Activated naive CD4-positive, alpha-beta T cell treated with Interleukin-2 at 50 U/mL for 16 hours (primary cell): ENCODE measurements at regions not wholly inside any gene's neighbourhood (a gene's known extent, or its start where the extent isn't known, plus 50 kb on each side); places are given as distances from the start of the nearest gene placed in this dataset.
A peak's percentile ranks its signal among the peaks of the same experiment; 100 is the strongest.

Experiments used
- DNase-seq: peaks from one replicate; pipeline ENCODE4 v3.0.0-alpha.2; 2020

DNA sequence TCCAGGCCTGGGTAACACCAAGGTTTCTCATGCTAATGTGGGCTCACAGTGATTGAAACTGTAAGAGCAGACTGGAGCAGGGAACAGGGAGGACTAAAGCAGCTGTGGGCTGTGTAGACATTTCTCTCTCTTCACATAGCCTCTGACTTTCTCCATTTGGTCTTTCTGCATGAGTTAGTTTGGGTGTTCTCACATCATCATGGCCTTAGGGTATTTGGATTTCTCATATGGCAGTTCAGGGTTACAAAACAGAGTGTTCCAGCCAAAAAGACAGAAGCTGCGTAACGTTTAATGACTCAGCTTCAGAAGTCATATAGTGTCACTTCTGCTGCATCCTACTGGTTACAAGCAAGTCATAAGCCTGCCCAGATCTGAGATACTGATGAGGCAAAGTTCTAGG lies 52.0 kb upstream of the OSBPL8 start:
- DNase-seq: no peak

DNA sequence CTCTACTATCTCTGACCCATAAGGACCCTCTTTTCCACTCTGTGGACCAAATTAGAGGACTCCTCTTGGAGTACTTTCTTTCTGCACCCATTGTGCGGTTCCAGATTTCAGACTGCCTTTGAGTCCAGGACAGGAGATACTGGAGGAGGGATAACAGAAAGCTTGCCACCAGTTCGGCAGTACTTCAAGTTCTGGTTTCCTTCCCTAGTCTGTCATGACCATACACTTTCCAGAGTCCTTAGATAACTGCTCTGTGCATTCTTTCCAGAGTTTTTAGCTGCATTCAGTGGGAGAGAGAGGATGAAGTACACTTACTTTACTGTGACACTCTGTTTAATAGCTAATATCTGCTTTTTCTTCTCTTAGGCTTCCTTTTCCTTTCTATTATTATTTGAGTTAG lies 54.8 kb upstream of the OSBPL8 start:
- no peak for DNase-seq

DNA sequence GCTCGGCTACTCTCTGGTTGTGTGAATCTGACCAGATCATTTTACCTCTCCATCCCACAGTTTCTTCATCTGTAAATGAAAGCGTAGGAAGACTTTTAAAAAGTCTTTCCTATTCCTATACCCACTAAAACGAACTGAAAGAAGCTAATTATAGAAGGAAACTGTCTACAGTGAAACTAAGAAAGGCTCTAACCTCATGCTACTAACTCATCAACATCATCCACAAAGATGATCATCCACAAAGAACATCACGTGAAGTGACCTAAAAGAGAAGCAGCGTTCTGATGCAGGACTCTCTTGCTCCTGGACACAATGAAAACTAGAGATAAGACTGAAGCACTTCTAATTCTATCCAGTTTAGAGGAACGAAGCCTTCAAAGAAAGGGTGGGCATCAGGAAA lies 58.5 kb upstream of the OSBPL8 start:
- DNase-seq: no peak

DNA sequence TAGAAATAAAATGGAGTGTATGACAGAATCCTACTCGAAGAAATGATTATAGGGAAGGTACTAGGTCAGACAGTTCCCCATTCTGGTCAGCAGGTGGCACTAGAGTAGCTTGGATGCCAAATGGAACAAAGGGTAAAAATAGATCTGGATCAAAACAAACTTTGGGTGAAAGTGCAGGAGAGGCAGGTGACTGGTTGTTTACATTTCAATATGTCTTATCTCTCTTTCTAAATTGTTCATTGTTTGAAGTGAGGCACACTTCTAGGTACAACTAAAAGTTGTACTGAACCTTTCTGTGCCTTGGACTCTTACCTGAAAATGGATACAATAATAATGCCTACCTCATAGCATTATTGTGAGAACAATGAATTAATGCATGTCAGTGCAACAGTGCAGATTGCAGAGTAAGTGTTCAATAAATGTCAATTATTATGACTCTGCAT lies 62.0 kb upstream of the OSBPL8 start:
- peak; percentile 69 for DNase-seq

DNA sequence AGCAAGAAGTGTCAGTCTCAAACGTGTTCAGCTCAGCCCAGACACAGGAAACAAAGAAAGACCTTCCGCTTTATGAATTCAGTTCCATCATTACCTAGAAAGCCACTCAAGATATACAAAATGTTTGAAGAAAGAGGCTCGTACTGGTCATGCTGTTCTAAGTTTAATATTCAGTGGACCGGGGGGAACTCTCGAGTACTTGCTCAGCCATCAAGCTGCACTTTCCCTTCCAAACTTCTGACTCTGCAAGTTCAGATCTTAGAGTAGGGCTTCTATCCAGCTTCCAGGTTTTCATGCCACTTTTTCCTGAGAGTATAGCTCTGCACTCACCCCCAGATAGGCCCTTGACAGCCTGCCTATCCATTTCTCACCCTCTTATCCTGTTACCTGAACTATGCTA lies 62.8 kb upstream of the OSBPL8 start:
- DNase-seq: no peak

DNA sequence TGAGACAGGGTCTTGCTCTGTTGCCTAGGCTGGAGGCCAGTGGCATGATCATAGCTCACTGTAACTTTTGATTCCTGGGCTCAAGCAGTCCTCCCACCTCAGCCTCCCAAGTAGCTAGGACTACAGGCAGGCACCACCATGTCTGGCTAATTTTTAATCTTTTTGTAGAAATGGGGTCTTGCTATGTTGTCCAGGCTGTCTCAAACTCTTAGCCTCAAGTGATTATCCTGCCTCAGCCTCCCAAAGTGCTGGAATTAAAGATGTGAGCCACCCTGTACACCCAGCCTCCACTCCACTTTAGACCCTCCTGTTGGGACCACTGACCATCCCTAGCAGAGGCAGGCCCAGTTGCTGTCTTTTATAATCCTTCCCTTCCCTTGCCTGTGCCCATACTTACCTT lies 63.3 kb upstream of the OSBPL8 start:
- no peak for DNase-seq

DNA sequence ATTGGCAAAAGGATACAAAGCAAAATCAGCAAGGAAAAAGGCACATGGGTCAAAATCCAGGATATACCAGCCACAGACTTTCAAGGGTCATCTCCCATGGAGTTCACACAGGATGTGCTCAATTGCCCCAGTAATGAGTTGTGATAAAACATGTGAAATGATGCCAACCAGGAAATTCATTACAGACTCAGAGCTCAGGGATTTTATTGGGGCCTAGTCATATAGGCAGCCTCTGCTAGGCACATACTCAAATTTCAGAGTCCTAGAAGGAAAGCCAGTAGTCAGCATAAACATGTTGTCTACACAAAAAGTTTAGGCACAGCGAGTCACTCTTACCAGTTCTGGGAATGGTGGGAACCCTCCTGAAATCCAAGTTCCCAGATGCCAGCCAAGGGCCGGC lies 64.4 kb upstream of the OSBPL8 start:
- DNase-seq: no peak

DNA sequence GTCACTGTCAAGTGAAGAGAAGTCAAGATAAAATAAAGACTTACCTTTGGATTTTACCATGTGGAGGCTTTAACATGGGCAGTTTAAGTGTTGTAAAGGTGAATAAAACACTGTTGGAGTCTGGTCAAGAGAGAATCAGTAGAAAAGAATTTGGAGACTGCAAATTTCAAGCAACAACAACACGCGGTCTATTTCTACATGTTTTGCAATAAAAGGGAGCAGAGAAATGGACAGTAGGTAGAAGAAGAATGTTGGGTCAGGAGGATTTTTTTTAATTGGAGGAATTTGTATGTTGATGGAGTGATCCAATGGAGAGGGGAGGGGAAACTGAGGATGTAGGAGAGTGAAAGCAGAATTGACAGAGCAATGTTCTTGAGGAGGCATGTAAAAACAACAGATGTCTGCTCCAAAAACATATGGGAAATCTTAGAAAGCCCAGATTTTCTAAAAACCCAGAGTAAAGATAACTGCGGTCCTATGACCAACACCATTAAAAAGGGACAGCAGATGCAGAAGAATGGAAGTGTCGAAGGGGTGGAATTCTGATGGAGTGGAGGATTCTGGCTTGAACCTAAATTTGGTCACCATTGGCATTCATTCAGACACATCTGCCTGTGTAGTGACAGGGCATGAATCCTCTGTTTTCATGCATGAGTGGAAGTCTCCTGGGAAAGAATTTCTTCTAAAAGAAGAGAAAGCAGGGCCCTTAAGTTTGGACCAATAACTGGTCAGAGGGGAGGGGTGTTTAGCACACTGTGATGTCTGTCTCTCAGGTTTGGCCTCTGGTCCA lies 68.0 kb upstream of the OSBPL8 start:
- DNase-seq: no peak

DNA sequence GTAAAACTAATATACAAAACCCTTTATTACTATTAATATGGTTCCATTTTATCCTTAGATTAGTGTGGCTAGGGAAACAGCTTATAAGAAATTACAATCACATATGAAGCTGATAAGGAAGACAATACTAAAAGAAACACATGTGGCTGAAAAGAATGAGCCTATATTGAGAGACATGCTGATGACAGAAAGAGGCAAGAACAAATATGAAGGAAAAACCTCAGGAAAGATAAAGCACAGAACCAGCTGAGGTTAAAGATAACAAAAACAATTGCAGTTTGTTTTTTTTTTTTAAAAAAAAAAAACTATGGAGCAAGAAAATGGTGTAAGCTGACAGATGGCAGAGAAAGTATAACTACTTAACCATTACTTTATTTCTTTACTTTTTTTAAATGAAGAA lies 69.2 kb upstream of the OSBPL8 start:
- no peak for DNase-seq

DNA sequence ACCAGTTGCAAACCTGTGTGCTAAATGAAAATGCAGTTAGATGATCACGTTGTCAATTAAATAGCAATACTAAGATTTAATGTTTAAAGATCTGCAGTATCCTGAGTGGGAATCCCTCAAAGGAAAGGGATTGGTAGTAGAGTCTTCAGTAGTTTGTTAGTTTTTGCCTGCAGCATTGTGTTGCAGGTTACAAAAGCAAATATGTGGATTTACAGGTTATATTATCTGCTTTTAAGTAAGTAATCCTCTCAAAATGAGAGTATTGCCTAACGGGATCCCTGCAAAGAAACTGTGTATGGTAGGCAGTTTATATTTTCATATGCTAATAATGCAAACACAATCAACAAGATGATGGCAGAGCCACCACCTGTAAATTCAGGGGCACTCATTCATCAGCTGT lies 72.2 kb upstream of the OSBPL8 start:
- DNase-seq: no peak

DNA sequence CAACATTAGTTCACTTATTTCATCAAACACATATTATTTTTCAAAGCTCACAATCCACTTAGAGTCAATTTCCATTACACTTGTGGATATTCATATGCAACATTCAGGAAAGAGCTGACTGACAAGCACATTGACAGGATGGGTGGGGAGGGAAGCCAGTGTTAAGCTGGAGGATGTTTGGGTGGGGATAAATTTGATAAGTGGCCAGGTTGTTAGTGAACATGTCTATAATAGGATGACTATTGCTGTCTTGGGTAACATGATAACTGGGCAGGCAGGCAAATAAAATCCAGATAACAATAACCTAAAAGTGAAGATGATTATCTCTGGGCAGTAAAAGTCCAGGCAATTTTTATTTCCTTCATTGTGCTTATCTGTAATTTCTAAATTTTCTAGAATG lies 73.8 kb upstream of the OSBPL8 start:
- DNase-seq: no peak

DNA sequence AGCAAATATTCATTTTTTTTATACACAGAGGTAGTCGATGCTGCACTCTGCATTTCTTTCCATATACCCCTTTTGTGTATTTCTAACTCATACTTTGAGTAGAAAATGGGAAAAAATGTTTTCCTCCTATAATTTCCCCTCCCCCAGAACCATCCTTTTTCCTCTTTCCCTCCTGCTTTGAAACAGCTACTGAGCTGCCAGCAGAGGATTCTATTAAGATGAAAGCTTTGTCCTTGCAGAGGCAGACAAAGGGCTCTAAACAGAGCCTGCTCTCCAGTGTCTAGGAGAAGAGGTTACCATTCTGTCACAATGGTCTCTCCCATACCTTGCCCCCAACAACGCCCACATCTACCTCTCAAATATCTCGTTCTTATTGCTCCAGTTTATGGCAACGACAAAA lies 74.6 kb upstream of the OSBPL8 start:
- DNase-seq: no peak

DNA sequence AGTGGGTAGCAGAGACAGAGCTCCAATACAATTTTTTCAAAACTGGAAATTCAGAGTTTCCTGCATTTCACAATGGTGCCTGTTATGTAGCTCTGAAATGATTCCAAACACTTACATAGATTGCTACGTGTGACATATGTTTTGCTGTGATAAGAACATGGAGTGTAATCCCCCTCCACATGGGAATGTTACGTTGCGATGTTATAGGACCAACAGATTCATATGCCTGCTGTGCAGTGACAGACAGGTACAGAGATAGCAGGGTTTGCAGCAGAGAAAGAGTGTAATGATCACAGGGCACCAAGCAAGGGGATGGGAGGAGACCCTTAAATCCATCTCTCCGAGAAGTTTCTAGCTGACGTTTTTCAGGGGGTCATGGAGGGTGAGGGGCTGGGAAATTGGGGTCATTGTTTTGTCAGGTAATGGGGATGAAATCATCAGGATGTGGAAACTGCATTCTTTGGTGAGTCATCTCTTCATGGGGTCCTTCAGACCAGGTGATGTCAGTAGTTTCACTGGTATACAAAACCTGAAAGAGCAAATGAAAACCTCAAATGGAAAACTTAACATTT lies 76.6 kb upstream of the OSBPL8 start:
- no peak for DNase-seq

DNA sequence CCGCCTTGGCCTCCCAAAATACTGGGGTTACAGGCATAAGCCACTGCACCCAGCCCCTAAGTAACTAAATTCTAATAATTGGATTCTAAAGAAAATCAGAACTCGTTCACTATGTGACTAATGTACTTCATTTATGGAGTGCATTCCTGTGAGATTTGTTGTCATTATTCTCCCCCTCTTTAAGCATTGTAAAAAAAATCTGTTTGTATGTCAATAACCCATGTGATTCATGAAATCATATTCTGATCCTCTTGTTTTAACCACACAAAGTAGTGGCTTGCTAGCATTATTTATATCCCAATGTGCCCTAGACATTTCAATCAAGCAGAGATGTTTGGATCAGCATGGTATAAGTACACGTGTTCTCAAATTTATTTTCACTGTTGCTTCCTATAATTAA lies 78.2 kb upstream of the OSBPL8 start:
- no peak for DNase-seq

DNA sequence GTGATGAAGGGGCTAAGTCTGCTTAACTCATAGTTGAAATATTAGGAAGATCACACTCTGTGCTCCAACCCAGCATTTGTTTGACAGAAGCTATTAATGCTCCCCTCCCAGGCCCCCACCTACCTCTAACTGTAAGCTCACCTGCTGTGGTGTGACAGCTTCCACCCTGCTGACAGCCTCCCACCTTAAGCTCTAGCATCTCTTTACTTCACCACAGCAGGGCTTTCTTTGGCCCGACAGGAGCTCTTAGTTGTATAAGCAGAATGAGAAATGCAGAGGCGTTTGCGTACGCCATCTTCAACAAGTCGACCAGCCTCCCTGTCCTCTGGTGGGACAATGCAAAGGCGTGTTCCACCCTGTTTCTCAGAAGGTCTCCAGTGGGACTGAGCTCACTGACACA lies 80.1 kb upstream of the OSBPL8 start:
- no peak for DNase-seq

DNA sequence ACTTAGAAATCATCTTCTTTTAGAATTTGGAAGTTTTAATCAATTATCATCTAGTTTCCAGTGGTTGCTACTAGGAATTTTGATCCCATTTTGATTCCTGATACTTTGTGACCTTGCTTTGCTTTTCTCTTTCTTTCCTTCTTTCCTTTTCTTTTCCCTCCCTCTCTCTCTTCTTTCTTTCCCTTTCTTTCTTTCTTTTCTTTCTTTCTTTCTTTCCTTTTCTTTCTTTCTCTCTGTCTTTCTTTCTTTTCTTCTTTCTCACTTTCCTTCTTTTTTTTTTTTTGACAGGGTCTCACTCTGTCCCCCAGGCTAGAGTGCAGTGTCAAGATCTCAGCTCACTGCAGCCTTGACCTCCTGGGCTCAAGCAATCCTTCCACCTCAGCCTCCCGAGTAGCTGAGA lies 81.5 kb upstream of the OSBPL8 start:
- no peak for DNase-seq

DNA sequence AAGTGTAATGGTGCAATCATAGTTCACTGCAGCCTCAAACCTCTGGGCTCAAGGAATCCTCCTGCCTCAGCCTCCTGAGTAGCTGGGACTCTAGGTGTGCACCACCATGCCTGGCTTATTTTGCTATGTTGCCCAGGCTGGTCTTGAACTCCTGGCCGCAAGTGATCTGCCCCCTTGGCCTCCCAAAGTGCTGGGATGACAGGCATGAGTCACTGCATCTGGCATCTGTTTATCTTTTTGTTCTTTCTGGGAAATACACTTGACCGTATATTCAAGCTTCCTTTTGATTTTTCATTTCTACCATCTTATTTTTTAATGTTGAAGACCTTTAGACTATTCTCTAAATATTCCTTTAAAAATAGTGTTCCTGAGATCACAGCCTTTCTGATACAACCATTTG lies 82.4 kb upstream of the OSBPL8 start:
- DNase-seq: no peak

DNA sequence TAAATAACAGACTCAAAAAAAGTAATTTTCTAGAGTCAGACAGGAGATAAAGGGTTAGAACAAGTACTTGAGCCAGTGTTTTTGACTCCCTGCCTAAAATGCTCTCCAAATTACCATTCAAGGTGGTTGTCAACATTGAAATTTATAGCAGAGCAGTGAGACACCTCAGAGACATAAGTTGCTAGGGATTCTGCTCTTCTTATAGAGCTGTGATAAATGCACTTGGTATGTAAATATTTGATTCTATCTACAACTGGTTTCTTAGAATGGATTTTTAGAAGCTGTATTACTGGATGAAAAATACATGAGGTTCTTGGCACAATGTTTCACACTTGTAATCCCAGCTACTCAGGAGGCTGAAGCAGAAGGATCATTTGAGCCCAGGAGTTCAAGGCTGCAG lies 83.9 kb upstream of the OSBPL8 start:
- DNase-seq: no peak

DNA sequence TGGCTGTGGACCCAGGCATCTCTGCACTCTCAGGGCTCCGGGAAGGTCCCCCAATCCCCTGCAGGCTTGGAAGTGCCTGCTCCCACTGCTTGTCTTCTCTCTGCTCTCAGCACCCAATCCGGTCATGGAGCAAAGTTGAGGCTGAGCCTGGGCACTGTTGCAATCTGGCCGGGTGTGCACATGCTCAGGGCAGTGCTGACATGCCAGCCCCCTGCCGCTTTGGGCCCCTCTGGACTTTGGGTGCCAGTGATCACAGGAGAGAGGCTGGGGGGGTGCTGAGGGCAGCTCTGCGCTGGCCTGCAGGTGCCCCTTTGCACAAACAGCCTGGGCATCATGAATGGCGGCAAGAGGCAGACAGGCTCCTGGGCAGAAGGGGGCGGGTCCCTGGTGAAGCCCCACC lies 85.4 kb upstream of the OSBPL8 start:
- no peak for DNase-seq

DNA sequence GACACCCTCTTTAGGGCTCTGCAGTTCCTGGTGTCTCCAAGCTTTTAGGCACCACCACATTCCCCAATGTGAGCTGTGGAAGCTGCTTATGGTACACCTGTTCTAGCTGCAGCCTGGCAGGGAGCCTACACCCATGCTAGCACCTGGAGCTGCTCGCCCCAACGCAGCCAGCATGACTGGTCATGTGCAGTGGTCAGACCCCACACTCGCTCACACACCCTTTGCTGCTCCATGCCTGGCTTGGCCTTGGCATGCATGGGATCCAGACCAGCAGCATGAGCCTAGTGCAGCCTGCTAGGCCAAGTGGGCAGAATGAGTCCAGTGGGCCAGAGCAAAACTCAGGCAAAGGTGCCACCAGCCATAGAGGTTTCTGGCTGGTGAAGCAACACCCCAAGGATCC lies 86.4 kb upstream of the OSBPL8 start:
- DNase-seq: no peak

DNA sequence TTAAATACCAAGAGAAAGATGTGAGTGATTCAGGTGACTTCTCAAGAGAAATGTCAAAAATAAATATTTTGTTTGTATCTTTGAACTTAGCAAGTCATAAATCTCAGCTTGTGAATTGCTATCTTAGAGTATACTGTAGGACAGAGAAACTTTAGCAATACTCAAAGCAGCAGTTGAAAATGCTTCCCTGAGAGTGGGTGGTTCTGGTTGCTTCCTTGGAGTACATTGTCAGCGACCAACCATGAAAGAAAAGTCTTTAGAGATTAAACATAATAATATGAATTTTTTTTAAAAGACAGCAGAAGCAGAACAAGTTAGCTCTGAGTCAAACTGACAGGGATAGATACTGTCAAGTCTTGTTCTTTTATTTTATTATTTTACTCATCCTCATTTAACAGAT lies 86.8 kb upstream of the OSBPL8 start:
- DNase-seq: no peak

DNA sequence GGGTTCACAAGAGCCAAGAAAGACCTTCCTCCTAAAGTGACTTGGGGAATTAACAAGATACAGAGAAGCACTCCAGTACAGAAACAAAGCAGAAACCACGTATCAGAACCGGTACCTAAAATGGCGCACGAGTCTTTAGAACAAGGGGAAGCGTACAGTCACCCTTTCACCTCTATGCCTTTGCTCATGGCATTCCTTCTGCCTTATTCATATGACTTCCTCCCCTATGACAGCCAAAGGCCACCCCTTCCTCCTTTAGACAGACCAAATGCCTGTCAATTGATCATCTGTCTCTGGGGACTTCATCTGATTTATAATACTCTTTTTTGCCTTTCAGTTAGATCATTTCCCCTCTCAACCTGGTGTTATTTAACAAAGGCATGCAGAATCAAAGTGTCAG lies 89.5 kb upstream of the OSBPL8 start:
- DNase-seq: no peak

DNA sequence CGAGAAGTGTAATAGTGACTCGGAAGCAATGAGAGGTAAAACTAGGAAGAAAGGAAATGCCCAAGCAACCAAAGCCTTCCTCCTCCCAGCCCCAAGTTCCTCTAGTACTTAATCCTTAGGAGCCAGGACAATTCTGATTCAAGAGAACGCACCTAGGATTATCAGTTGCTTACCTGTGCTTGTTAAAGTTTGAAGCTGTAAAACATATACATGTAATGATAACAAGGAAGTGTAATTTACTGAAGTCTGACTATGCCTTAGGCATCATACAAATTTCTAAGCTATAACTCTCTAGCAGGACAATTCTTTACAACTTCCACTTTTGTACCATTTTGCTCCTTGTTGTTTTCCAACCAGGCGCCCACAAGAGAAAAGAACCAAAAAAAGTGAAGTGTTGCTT lies 92.8 kb upstream of the OSBPL8 start:
- DNase-seq: no peak

DNA sequence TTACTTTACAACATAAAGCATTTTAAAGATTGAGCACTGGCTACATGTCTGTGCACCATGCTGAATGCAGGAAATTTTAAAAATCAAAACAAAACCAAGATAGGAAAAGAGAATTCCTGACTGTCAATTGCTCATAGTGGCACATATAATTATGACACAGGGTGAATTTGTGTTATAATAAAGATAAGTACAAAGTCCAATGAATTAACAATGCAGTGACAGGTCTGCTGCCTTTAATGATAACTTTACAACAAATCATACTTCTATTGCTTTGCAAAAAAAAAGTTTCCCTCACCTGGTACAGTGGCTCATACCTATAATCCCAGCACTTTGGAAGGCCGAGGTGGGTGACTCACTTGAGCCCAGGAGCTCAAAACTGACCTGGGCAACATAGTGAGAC lies 93.8 kb upstream of the OSBPL8 start:
- no peak for DNase-seq

DNA sequence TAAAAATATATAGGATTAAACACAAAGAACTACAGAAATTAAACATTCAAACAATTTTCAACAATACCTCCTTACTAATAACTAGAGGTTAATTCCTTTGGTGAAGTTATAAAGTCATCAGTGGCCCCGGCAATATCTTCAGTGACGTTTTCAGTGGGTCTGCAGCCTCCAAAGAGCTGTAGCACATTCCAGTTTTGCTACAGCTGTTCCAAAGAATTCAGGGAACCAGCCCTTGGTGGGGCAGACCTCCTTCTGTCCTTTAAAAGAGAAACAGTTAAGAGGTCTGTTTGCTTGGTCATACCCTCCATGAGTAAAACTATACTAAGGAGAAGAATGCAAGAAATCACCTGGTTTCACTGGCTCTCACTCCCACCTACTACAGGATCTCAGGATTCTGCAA lies 99.2 kb upstream of the ZDHHC17 start:
- no peak for DNase-seq
